SH-SY5Y (cell line): ENCODE measurements at regions not wholly inside any gene's neighbourhood (a gene's known extent, or its start where the extent isn't known, plus 50 kb on each side); places are given as distances from the start of the nearest gene placed in this dataset.

Source experiments
- GATA2 ChIP-seq: IDR thresholded peaks from 2 replicates; pipeline ENCODE4 v1.6.1; 2011; ENCODE audit warnings: mild to moderate bottlenecking, low read depth, low read length
- GATA3 ChIP-seq: IDR thresholded peaks from 2 replicates; pipeline ENCODE4 v1.6.1; 2011; ENCODE audit warnings: low read depth, mild to moderate bottlenecking, low read length, moderate library complexity

DNA sequence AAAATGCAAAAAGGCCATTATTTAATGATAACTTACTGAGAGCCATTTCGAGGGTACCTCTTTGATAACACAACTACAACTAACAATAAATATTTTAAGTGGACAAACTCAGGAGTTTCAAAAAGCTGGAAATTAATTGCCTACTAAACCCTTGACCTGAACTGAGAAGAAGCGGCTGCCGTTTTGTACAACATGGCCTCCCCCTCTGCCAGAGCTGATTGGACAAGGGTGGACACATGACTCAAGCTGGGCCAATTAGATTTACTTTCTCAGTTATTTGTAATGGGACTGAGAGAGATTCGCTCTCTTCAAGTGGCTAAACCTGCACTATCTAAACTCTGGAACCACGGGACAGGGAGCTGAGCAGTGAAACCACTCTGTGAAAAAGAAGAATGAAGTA is 135.9 kb upstream of the SERPINE2 start:
- TF ChIP-seq GATA2 (no peak), GATA3 (no peak)
